CD14-positive monocyte (primary cell): ENCODE measurements at regions not wholly inside any gene's neighbourhood (a gene's known extent, or its start where the extent isn't known, plus 50 kb on each side); places are given as distances from the start of the nearest gene placed in this dataset.

ENCODE experiments used
- DNase-seq, 3 donors: peaks; one replicate each; pipeline ENCODE4 v3.0.0-alpha.2; 2011 to 2022
- H2AFZ ChIP-seq: 2 replicates; pipeline ENCODE4 v1.6.0; 2012; ENCODE audit warnings: mild to moderate bottlenecking, low read depth, low read length, inconsistent platforms; ENCODE audit not compliant: insufficient read depth, poor library complexity, severe bottlenecking
- H3K27ac ChIP-seq, 2 donors: 1 replicate in 1 of 2; 2 replicates in 1 of 2; pipeline ENCODE4 v1.5.1; 2012 to 2013; ENCODE audit warnings: low read length in 2 of 2, control low read depth in 1 of 2, inconsistent platforms in 1 of 2, low read depth in 1 of 2, mild to moderate bottlenecking in 1 of 2
- H3K27me3 ChIP-seq, 2 donors: one replicate each; pipeline versions ENCODE4 v1.6.0 to v1.6.1; 2011 to 2013; ENCODE audit warnings: low read length in 2 of 2; ENCODE audit not compliant: control insufficient read depth in 2 of 2, insufficient read depth in 2 of 2
- H3K36me3 ChIP-seq, 2 donors: replicated peaks in 1 of 2; 1 replicate in 1 of 2; 2 replicates in 1 of 2; pipeline versions ENCODE4 v1.5.1 to v1.6.1; 2012 to 2013; ENCODE audit warnings: low read length in 2 of 2, control low read depth in 1 of 2, inconsistent platforms in 1 of 2, mild to moderate bottlenecking in 1 of 2; ENCODE audit not compliant: insufficient read depth in 2 of 2, control insufficient read depth in 1 of 2
- H3K4me1 ChIP-seq, 2 donors: 1 replicate in 1 of 2; 2 replicates in 1 of 2; pipeline versions ENCODE4 v1.5.1 to v1.6.1; 2012 to 2013; ENCODE audit warnings: low read length in 2 of 2, control low read depth in 1 of 2, inconsistent platforms in 1 of 2, mild to moderate bottlenecking in 1 of 2, moderate library complexity in 1 of 2; ENCODE audit not compliant: insufficient read depth in 2 of 2, control insufficient read depth in 1 of 2
- H3K4me2 ChIP-seq: replicated peaks from 2 replicates; pipeline ENCODE3; 2012; ENCODE audit warnings: low read length, moderate library complexity, mild to moderate bottlenecking; ENCODE audit not compliant: poor library complexity, severe bottlenecking; ENCODE audit errors: extremely low read depth
- H3K4me3 ChIP-seq, 3 experiments: fragments of 200-600 bp in 1 of 3; sonication (generic) in 1 of 3; replicated peaks in 1 of 3; 1 replicate in 2 of 3; 2 replicates in 1 of 3; pipeline ENCODE4 v1.5.1; 2011 to 2013; ENCODE audit warnings: low read length in 3 of 3, mild to moderate bottlenecking in 3 of 3, control low read depth in 2 of 3, low read depth in 2 of 3, inconsistent platforms in 1 of 3, moderate library complexity in 1 of 3
- H3K79me2 ChIP-seq: 2 replicates; pipeline ENCODE4 v1.6.0; 2012; ENCODE audit warnings: mild to moderate bottlenecking, control low read depth, inconsistent platforms, low read length, moderate library complexity; ENCODE audit not compliant: insufficient read depth
- H3K9ac ChIP-seq: 2 replicates; pipeline ENCODE4 v1.6.0; 2017; ENCODE audit warnings: low read length, mild to moderate bottlenecking; ENCODE audit not compliant: insufficient read depth, poor library complexity, severe bottlenecking
- H3K9me3 ChIP-seq, 2 donors: replicated peaks in 1 of 2; 1 replicate in 1 of 2; 2 replicates in 1 of 2; pipeline versions ENCODE4 v1.5.1 to v1.6.1; 2012 to 2013; ENCODE audit warnings: low read length in 2 of 2, control low read depth in 1 of 2; ENCODE audit not compliant: control insufficient read depth in 1 of 2, insufficient read depth in 1 of 2
- H4K20me1 ChIP-seq: 2 replicates; pipeline ENCODE4 v1.6.0; 2012; ENCODE audit warnings: mild to moderate bottlenecking, low read length, control low read depth, moderate library complexity; ENCODE audit not compliant: insufficient read depth
- H3K27ac Mint-ChIP-seq, 7 donors: one replicate each; pipeline ENCODE4 v1.8.0; 2020; ENCODE audit warnings: mild to moderate bottlenecking in 7 of 7, mixed read lengths in 7 of 7, moderate library complexity in 6 of 7, inconsistent platforms in 2 of 7
- H3K27me3 Mint-ChIP-seq, 3 donors: one replicate each; pipeline ENCODE4 v1.8.0; 2021 to 2022; ENCODE audit warnings: low read depth in 3 of 3, mild to moderate bottlenecking in 3 of 3, mixed read lengths in 3 of 3, moderate library complexity in 3 of 3, inconsistent platforms in 1 of 3
- H3K36me3 Mint-ChIP-seq, 2 donors: one replicate each; pipeline ENCODE4 v1.8.0; 2020; ENCODE audit warnings: mixed read lengths in 2 of 2, inconsistent platforms in 1 of 2, mild to moderate bottlenecking in 1 of 2
- H3K4me1 Mint-ChIP-seq: one replicate; pipeline ENCODE4 v1.8.0; 2020; ENCODE audit warnings: mild to moderate bottlenecking, mixed read lengths
- H3K4me3 Mint-ChIP-seq, 2 donors: one replicate each; pipeline ENCODE4 v1.8.0; 2020; ENCODE audit warnings: mild to moderate bottlenecking in 2 of 2, mixed read lengths in 2 of 2, moderate library complexity in 1 of 2
- H3K9me3 Mint-ChIP-seq, 7 donors: one replicate each; pipeline ENCODE4 v1.8.0; 2020 to 2022; ENCODE audit warnings: mixed read lengths in 7 of 7, mild to moderate bottlenecking in 6 of 7, moderate library complexity in 6 of 7, inconsistent platforms in 2 of 7
- CTCF ChIP-seq: fragments of 200-600 bp; IDR thresholded peaks from one replicate; pipeline ENCODE4 v1.8.0; 2022; ENCODE audit warnings: antibody characterized with exemption, mild to moderate bottlenecking
- WGBS: methylation state at CpG from one replicate; pipeline ENCODE4 v1.1.5; 2013; ENCODE audit warnings: missing lambda C conversion rate; ENCODE audit not compliant: insufficient coverage; 5-methylcytosine and 5-hydroxymethylcytosine counted together
- intact Hi-C, 2 donors: fragments of 100-400 bp; cut with micrococcal nuclease; formaldehyde crosslinking; loops; one replicate each; pipeline versions ENCODE4 v1.15.0 to v1.15.1; 2023

- H3K9ac ChIP-seq: no peak overlapping the region
- peaks cover 6 to 10% of the 10 kb centered on the region in 2 donors for H3K4me1 ChIP-seq
- intact Hi-C loops: no loop called here
- no peaks in the 10 kb centered on the region for H3K9me3 ChIP-seq
- no peak overlapping the region for H3K4me2 ChIP-seq
- no peaks in the 10 kb centered on the region for H4K20me1 ChIP-seq
- H3K36me3 Mint-ChIP-seq: no peaks in the 10 kb centered on the region
- no peaks in the 10 kb centered on the region for H3K79me2 ChIP-seq
- H3K4me1 Mint-ChIP-seq: no peaks in the 10 kb centered on the region
- H3K9me3 Mint-ChIP-seq: peaks cover 0 to 3% (median 0%) of the 10 kb centered on the region in 7 donors
- no peaks in the 10 kb centered on the region for H3K36me3 ChIP-seq
- H2AFZ ChIP-seq: no peak overlapping the region
- no peak overlapping the region for H3K4me3 Mint-ChIP-seq
- TF ChIP-seq CTCF: no peak
- H3K27me3 ChIP-seq: peaks cover 0 to 3% of the 10 kb centered on the region in 2 donors
- H3K4me3 ChIP-seq: no peak overlapping the region
- WGBS: 97% methylated on average over 5 of the region's 14 CpGs
- no peak for DNase-seq
- no peak overlapping the region for H3K27ac ChIP-seq
- H3K27me3 Mint-ChIP-seq: peaks cover 0 to 12% (median 5%) of the 10 kb centered on the region in 3 donors
- H3K27ac Mint-ChIP-seq: no peak overlapping the region
These were observed 79.1 kb upstream of the FBRSL1 start for GRCh38 chr12:132410849-132411248.

DNA sequence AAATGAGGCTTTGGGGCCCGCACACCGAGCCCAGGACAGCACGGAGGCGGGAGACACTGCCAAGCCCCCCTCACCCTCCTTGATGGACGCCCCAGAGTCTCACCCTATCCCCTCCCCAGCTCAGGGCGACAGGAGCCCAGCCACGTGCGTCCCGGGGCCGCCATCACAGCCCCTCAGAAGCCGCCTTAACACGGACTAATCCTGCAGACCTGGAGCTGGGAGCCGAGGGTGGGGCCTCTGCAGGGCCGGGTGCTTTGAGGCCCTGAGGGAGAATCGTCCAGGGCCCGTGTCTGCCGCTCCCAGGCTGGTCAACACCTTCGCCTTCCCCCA is 79.7 kb upstream of the FBRSL1 start:
- Mint-ChIP-seq H3K4me3 (no peak overlapping the region), H3K27ac (no peak overlapping the region), H3K27me3 (peaks cover 0 to 11% (median 5%) of the 10 kb centered on the region in 3 donors), H3K9me3 (peaks cover 0 to 3% (median 0%) of the 10 kb centered on the region in 7 donors), H3K36me3 (no peaks in the 10 kb centered on the region), H3K4me1 (no peaks in the 10 kb centered on the region)
- Histone ChIP-seq H3K4me3 (no peak overlapping the region), H3K27ac (no peak overlapping the region), H2AFZ (no peak overlapping the region), H3K9me3 (no peaks in the 10 kb centered on the region), H4K20me1 (no peaks in the 10 kb centered on the region), H3K9ac (no peak overlapping the region), H3K27me3 (peaks cover 0 to 3% of the 10 kb centered on the region in 2 donors), H3K79me2 (no peaks in the 10 kb centered on the region), H3K4me1 (peaks cover 4 to 8% of the 10 kb centered on the region in 2 donors), H3K36me3 (no peaks in the 10 kb centered on the region), H3K4me2 (no peak overlapping the region)
- no peak for DNase-seq
- intact Hi-C loops: no loop called here
- TF ChIP-seq CTCF: no peak
- WGBS: 90% methylated on average over 8 of the region's 18 CpGs
